Endodermal cell (in vitro differentiated cells): ENCODE measurements at regions not wholly inside any gene's neighbourhood (a gene's known extent, or its start where the extent isn't known, plus 50 kb on each side); places are given as distances from the start of the nearest gene placed in this dataset.

Experiments
- DNase-seq: peaks from one replicate; pipeline ENCODE4 v3.0.0-alpha.2; 2017
- H3K27ac ChIP-seq: 2 replicates; pipeline ENCODE4 v1.5.1; 2013; ENCODE audit warnings: mild to moderate bottlenecking, low read depth, low read length, moderate library complexity
- H3K27me3 ChIP-seq: 2 replicates; pipeline ENCODE4 v1.6.1; 2013; ENCODE audit warnings: mild to moderate bottlenecking, low read length, moderate library complexity; ENCODE audit not compliant: insufficient read depth, control insufficient read depth, poor library complexity, severe bottlenecking
- H3K36me3 ChIP-seq: 2 replicates; pipeline ENCODE4 v1.7.0; 2013; ENCODE audit warnings: mild to moderate bottlenecking, low read length, moderate library complexity; ENCODE audit not compliant: control insufficient read depth, insufficient read depth
- H3K4me1 ChIP-seq: one replicate; pipeline ENCODE4 v1.7.0; 2013; ENCODE audit warnings: low read length; ENCODE audit not compliant: control insufficient read depth, insufficient read depth
- H3K4me3 ChIP-seq: 2 replicates; pipeline ENCODE4 v1.5.1; 2013; ENCODE audit warnings: mild to moderate bottlenecking, low read length, moderate library complexity
- H3K9ac ChIP-seq: 2 replicates; pipeline ENCODE4 v1.6.1; 2013; ENCODE audit warnings: mild to moderate bottlenecking, low read length, moderate library complexity; ENCODE audit not compliant: poor library complexity, severe bottlenecking; ENCODE audit errors: extremely low read depth
- H3K9me3 ChIP-seq: 2 replicates; pipeline ENCODE4 v1.6.1; 2013; ENCODE audit warnings: mild to moderate bottlenecking, low read length, moderate library complexity; ENCODE audit not compliant: control insufficient read depth
- H3K27ac Mint-ChIP-seq: 2 replicates; pipeline ENCODE4 v1.8.0; 2020; ENCODE audit warnings: mixed read lengths
- H3K27me3 Mint-ChIP-seq: 2 replicates; pipeline ENCODE4 v1.8.0; 2021; ENCODE audit warnings: mild to moderate bottlenecking, mixed read lengths; ENCODE audit not compliant: insufficient read depth
- H3K36me3 Mint-ChIP-seq: 2 replicates; pipeline ENCODE4 v1.8.0; 2020; ENCODE audit warnings: low read depth, mixed read lengths
- H3K4me1 Mint-ChIP-seq: 2 replicates; pipeline ENCODE4 v1.8.0; 2020; ENCODE audit warnings: mixed read lengths
- H3K4me3 Mint-ChIP-seq: 2 replicates; pipeline ENCODE4 v1.8.0; 2020; ENCODE audit warnings: mild to moderate bottlenecking, moderate library complexity, mixed read lengths
- H3K9me3 Mint-ChIP-seq: 2 replicates; pipeline ENCODE4 v1.8.0; 2020; ENCODE audit warnings: mild to moderate bottlenecking, mixed read lengths
- WGBS, 2 experiments: methylation state at CpG; one replicate each; pipeline versions ENCODE4 v1.1.5 to v1.1.7; 2013; ENCODE audit warnings: missing lambda C conversion rate in 2 of 2, mixed read lengths in 1 of 2; ENCODE audit not compliant: insufficient coverage in 1 of 2, insufficient read length in 1 of 2; 5-methylcytosine and 5-hydroxymethylcytosine counted together
- TF ChIP-seq, protein P1 (sequence below): fragments of 200-600 bp; sonication (generic); conservative IDR thresholded peaks from 2 replicates; pipeline ENCODE4 v1.5.0; 2021; ENCODE audit warnings: antibody characterized with exemption, mild to moderate bottlenecking

DNA sequence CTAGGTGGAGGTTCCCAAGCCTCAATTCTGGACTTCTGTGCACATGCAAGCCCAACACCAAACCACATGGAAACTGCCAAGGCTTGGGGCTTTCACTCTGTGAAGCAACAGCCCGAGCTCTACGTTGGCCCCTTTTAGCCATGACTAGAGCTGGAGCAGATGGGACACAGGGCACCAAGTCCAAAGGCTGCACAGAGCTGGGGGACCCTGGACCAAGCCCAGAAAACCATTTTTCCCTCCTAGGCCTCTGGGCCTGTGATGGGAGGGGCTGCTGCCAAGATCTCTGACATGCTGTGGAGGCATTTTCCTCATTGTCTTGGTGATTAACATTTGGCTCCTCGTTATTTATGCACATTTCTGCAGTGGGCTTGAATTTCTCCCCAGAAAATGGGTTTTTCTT, 258.7 kb upstream of the ACTRT1 start:
- Mint-ChIP-seq H3K4me1 (no peaks in the 10 kb centered on the region), H3K9me3 (peaks cover 44% of the 10 kb centered on the region), H3K27ac (no peak overlapping the region), H3K36me3 (no peaks in the 10 kb centered on the region), H3K27me3 (no peaks in the 10 kb centered on the region), H3K4me3 (no peak overlapping the region)
- H3K27ac ChIP-seq = no peak overlapping the region
- H3K4me1 ChIP-seq = no peaks in the 10 kb centered on the region
- H3K27me3 ChIP-seq = no peaks in the 10 kb centered on the region
- H3K9ac ChIP-seq = no peak overlapping the region
- H3K9me3 ChIP-seq = peaks cover 15% of the 10 kb centered on the region
- H3K4me3 ChIP-seq = no peak overlapping the region
- DNase-seq = no peak
- TF ChIP-seq, protein P1, sequence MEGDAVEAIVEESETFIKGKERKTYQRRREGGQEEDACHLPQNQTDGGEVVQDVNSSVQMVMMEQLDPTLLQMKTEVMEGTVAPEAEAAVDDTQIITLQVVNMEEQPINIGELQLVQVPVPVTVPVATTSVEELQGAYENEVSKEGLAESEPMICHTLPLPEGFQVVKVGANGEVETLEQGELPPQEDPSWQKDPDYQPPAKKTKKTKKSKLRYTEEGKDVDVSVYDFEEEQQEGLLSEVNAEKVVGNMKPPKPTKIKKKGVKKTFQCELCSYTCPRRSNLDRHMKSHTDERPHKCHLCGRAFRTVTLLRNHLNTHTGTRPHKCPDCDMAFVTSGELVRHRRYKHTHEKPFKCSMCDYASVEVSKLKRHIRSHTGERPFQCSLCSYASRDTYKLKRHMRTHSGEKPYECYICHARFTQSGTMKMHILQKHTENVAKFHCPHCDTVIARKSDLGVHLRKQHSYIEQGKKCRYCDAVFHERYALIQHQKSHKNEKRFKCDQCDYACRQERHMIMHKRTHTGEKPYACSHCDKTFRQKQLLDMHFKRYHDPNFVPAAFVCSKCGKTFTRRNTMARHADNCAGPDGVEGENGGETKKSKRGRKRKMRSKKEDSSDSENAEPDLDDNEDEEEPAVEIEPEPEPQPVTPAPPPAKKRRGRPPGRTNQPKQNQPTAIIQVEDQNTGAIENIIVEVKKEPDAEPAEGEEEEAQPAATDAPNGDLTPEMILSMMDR = no peak
- H3K36me3 ChIP-seq = no peaks in the 10 kb centered on the region
- WGBS, 2 experiments = 77 to 100% methylated on average over 1 to 3 of the region's 3 CpGs

DNA sequence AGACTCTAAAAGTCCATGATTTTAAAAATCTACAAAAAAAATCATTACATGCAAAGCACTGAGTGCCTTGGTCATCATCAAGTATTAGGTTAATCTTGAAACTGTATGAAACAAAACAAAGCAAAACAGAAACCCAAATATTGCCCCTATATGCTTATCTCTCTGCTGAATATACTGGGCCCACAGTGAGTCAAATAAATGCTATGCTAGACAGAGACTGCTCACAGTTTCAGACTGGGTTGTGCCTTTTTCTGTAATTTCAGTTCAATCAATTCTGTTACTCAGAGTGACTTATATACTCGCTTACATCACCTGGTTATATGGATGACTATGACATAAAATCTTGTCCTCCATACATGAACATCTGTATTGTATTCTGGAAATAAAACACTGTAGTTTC, 257.1 kb upstream of the ACTRT1 start:
- no peaks in the 10 kb centered on the region for H3K4me1 ChIP-seq
- H3K27me3 ChIP-seq = no peaks in the 10 kb centered on the region
- WGBS, 2 experiments = 88% methylated on average over 1 of the region's 1 CpG; no CpG with 5 or more reads in 1 of the 2 experiments
- no peaks in the 10 kb centered on the region for H3K36me3 ChIP-seq
- DNase-seq = no peak
- H3K9me3 ChIP-seq = peaks cover 15% of the 10 kb centered on the region
- Mint-ChIP-seq H3K9me3 (peaks cover 38% of the 10 kb centered on the region), H3K36me3 (no peaks in the 10 kb centered on the region), H3K27ac (no peak overlapping the region), H3K4me3 (no peak overlapping the region), H3K27me3 (no peaks in the 10 kb centered on the region), H3K4me1 (no peaks in the 10 kb centered on the region)
- no peak overlapping the region for H3K4me3 ChIP-seq
- H3K9ac ChIP-seq = no peak overlapping the region
- TF ChIP-seq, protein P1 = no peak
- no peak overlapping the region for H3K27ac ChIP-seq

DNA sequence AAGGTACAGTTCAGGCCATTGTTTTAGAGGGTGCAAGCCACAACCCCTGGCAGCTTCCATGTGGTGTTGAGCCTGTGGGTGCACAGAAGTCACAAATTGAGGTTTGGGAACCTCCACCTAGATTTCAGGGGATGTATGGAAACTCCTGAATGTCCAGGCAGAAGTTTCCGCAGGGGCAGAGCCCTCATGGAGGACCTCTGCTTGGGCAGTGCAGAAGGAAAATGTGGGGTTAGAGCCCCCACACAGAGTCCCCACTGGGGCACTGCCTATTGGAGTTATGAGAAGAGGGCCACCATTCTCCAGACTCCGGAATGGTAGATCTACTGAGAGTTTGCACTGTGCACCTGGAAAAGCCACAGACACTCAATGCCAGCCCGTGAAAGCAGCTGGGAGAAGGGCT, 242.0 kb upstream of the ACTRT1 start:
- Mint-ChIP-seq H3K4me1 (no peaks in the 10 kb centered on the region), H3K27ac (no peak overlapping the region), H3K27me3 (no peaks in the 10 kb centered on the region), H3K9me3 (peaks cover 66% of the 10 kb centered on the region), H3K36me3 (peaks cover 3% of the 10 kb centered on the region), H3K4me3 (no peak overlapping the region)
- no peaks in the 10 kb centered on the region for H3K36me3 ChIP-seq
- H3K4me1 ChIP-seq = no peaks in the 10 kb centered on the region
- no peak overlapping the region for H3K4me3 ChIP-seq
- TF ChIP-seq, protein P1 = no peak
- H3K9ac ChIP-seq = no peak overlapping the region
- no peak overlapping the region for H3K27ac ChIP-seq
- H3K27me3 ChIP-seq = no peaks in the 10 kb centered on the region
- no peaks in the 10 kb centered on the region for H3K9me3 ChIP-seq
- 90 to 91% methylated on average over 1 to 3 of the region's 3 CpGs for WGBS, 2 experiments
- DNase-seq = no peak
